SK-N-SH treated with all-trans-retinoic acid at 6 μM for 48 hours (cell line): ENCODE measurements at regions not wholly inside any gene's neighbourhood (a gene's known extent, or its start where the extent isn't known, plus 50 kb on each side); places are given as distances from the start of the nearest gene placed in this dataset.

Experiments
- ATAC-seq: fragments of 200-7000 bp; cut with Tn5 transposase; 3 replicates; pipeline ENCODE4 v1.9.1; 2020; ENCODE audit warnings: mild to moderate bottlenecking, moderate library complexity
- ARNTL ChIP-seq: fragments of 450-650 bp; formaldehyde crosslinking; IDR thresholded peaks from 2 replicates; pipeline ENCODE4 v1.5.0; 2020; ENCODE audit warnings: low read depth, mild to moderate bottlenecking, moderate library complexity, borderline replicate concordance
- CSDC2 ChIP-seq: fragments of 250-450 bp; sonication (Bioruptor Pico); IDR thresholded peaks from 2 replicates; pipeline ENCODE4 v1.5.0; 2020; ENCODE audit warnings: mild to moderate bottlenecking, moderate library complexity
- ESRRG ChIP-seq: fragments of 250-450 bp; sonication (Bioruptor Pico); IDR thresholded peaks from 2 replicates; pipeline ENCODE4 v1.6.1; 2021; ENCODE audit warnings: mild to moderate bottlenecking
- GLIS3 ChIP-seq: fragments of 250-450 bp; sonication (Bioruptor Pico); IDR thresholded peaks from 2 replicates; pipeline ENCODE4 v1.5.0; 2020; ENCODE audit warnings: mild to moderate bottlenecking, moderate library complexity
- ISL1 ChIP-seq: fragments of 250-450 bp; sonication (Bioruptor Pico); IDR thresholded peaks from 2 replicates; pipeline ENCODE4 v2.1.2; 2022; ENCODE audit warnings: mild to moderate bottlenecking, moderate library complexity
- OSR1 ChIP-seq: fragments of 250-450 bp; sonication (Bioruptor Pico); IDR thresholded peaks from 2 replicates; pipeline ENCODE4 v1.8.0; 2022; ENCODE audit warnings: moderate library complexity, mild to moderate bottlenecking, inconsistent platforms
- PPARA ChIP-seq: fragments of 250-450 bp; sonication (Bioruptor Pico); IDR thresholded peaks from 2 replicates; pipeline ENCODE4 v1.5.0; 2020; ENCODE audit warnings: mild to moderate bottlenecking, borderline replicate concordance
- RARB ChIP-seq: fragments of 250-450 bp; sonication (Bioruptor Pico); IDR thresholded peaks from 2 replicates; pipeline ENCODE4 v1.8.0; 2021; ENCODE audit warnings: mild to moderate bottlenecking, moderate library complexity
- SNAI2 ChIP-seq: fragments of 250-450 bp; sonication (Bioruptor Pico); IDR thresholded peaks from 2 replicates; pipeline ENCODE4 v1.5.0; 2020; ENCODE audit warnings: mild to moderate bottlenecking, moderate library complexity
- TCF4 ChIP-seq: fragments of 250-450 bp; sonication (Bioruptor Pico); IDR thresholded peaks from 2 replicates; pipeline ENCODE4 v1.8.0; 2021; ENCODE audit warnings: mild to moderate bottlenecking, moderate library complexity, borderline replicate concordance
- TOX ChIP-seq: fragments of 250-450 bp; sonication (Bioruptor Pico); IDR thresholded peaks from 2 replicates; pipeline ENCODE4 v1.8.0; 2021; ENCODE audit warnings: mild to moderate bottlenecking, moderate library complexity, borderline replicate concordance
- ZC3H10 ChIP-seq: fragments of 250-450 bp; sonication (Bioruptor Pico); IDR thresholded peaks from 2 replicates; pipeline ENCODE4 v1.5.1; 2021; ENCODE audit warnings: mild to moderate bottlenecking, moderate library complexity
- ZFP3 ChIP-seq: fragments of 250-450 bp; sonication (Bioruptor Pico); IDR thresholded peaks from 2 replicates; pipeline ENCODE4 v1.5.0; 2020; ENCODE audit warnings: mild to moderate bottlenecking, moderate library complexity
- ZFP30 ChIP-seq: fragments of 450-650 bp; formaldehyde crosslinking; IDR thresholded peaks from 2 replicates; pipeline ENCODE4 v1.5.0; 2022; ENCODE audit warnings: mild to moderate bottlenecking, moderate library complexity
- ZNF565 ChIP-seq: fragments of 450-650 bp; formaldehyde crosslinking; conservative IDR thresholded peaks from 2 replicates; pipeline ENCODE4 v1.5.0; 2020; ENCODE audit warnings: low read depth, mild to moderate bottlenecking, moderate library complexity
- ZNF8 ChIP-seq: fragments of 450-650 bp; formaldehyde crosslinking; IDR thresholded peaks from 2 replicates; pipeline ENCODE4 v1.5.0; 2020; ENCODE audit warnings: mild to moderate bottlenecking, moderate library complexity
- TF ChIP-seq, protein P1 (sequence below): fragments of 250-450 bp; sonication (Bioruptor Pico); IDR thresholded peaks from 2 replicates; pipeline ENCODE4 v1.8.0; 2021; ENCODE audit warnings: low read depth, mild to moderate bottlenecking, moderate library complexity, borderline replicate concordance
- TF ChIP-seq, protein P2 (sequence below): fragments of 250-450 bp; sonication (Bioruptor Pico); IDR thresholded peaks from 2 replicates; pipeline ENCODE4 v1.8.0; 2020; ENCODE audit warnings: mild to moderate bottlenecking, moderate library complexity, borderline replicate concordance
- TF ChIP-seq, protein P3 (sequence below): fragments of 250-450 bp; sonication (Bioruptor Pico); IDR thresholded peaks from 2 replicates; pipeline ENCODE4 v1.5.1; 2020; ENCODE audit warnings: low read depth, mild to moderate bottlenecking, moderate library complexity
- TF ChIP-seq, protein P4 (sequence below): fragments of 250-450 bp; sonication (Bioruptor Pico); IDR thresholded peaks from 2 replicates; pipeline ENCODE4 v1.5.1; 2021; ENCODE audit warnings: mild to moderate bottlenecking, moderate library complexity
- TF ChIP-seq, protein P5 (sequence below): fragments of 250-450 bp; sonication (Bioruptor Pico); IDR thresholded peaks from 2 replicates; pipeline ENCODE4 v1.5.0; 2020; ENCODE audit warnings: mild to moderate bottlenecking, moderate library complexity

DNA sequence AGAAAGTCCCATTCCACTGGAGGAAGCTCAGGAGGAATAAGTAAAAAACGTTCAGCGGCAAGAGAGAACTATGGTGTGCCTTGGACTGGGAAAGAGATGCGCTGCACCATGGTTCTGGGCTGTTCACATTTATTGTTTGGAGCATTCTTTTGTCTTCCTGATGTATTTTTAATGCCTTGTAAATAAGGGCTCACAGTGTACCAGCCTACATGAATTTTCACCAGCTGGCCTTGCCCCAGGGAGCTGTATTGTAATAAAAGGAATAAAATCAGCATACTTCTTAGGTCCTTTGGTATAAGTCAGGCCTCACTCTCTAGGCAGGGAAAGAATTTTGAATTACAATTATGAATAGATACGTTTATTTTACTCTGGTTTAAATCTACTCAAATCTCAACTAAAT, 1249.6 kb downstream of the CNTNAP5 start:
- no peak for ATAC-seq
- TF ChIP-seq, protein P1, sequence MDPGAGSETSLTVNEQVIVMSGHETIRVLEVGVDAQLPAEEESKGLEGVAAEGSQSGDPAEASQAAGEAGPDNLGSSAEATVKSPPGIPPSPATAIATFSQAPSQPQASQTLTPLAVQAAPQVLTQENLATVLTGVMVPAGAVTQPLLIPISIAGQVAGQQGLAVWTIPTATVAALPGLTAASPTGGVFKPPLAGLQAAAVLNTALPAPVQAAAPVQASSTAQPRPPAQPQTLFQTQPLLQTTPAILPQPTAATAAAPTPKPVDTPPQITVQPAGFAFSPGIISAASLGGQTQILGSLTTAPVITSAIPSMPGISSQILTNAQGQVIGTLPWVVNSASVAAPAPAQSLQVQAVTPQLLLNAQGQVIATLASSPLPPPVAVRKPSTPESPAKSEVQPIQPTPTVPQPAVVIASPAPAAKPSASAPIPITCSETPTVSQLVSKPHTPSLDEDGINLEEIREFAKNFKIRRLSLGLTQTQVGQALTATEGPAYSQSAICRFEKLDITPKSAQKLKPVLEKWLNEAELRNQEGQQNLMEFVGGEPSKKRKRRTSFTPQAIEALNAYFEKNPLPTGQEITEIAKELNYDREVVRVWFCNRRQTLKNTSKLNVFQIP (CRISPR knock-in tag): no peak
- TF ChIP-seq ESRRG (no peak), ZNF8 (CRISPR knock-in tag) (no peak), SNAI2 (no peak), OSR1 (CRISPR knock-in tag) (no peak), GLIS3 (CRISPR knock-in tag) (no peak), ZC3H10 (CRISPR knock-in tag) (no peak), TCF4 (CRISPR knock-in tag) (no peak), ZNF565 (CRISPR knock-in tag) (no peak), PPARA (CRISPR knock-in tag) (no peak), ZFP3 (CRISPR knock-in tag) (no peak), CSDC2 (no peak)
- TF ChIP-seq, protein P2, sequence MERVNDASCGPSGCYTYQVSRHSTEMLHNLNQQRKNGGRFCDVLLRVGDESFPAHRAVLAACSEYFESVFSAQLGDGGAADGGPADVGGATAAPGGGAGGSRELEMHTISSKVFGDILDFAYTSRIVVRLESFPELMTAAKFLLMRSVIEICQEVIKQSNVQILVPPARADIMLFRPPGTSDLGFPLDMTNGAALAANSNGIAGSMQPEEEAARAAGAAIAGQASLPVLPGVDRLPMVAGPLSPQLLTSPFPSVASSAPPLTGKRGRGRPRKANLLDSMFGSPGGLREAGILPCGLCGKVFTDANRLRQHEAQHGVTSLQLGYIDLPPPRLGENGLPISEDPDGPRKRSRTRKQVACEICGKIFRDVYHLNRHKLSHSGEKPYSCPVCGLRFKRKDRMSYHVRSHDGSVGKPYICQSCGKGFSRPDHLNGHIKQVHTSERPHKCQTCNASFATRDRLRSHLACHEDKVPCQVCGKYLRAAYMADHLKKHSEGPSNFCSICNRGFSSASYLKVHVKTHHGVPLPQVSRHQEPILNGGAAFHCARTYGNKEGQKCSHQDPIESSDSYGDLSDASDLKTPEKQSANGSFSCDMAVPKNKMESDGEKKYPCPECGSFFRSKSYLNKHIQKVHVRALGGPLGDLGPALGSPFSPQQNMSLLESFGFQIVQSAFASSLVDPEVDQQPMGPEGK (CRISPR knock-in tag): no peak
- TF ChIP-seq, protein P3, sequence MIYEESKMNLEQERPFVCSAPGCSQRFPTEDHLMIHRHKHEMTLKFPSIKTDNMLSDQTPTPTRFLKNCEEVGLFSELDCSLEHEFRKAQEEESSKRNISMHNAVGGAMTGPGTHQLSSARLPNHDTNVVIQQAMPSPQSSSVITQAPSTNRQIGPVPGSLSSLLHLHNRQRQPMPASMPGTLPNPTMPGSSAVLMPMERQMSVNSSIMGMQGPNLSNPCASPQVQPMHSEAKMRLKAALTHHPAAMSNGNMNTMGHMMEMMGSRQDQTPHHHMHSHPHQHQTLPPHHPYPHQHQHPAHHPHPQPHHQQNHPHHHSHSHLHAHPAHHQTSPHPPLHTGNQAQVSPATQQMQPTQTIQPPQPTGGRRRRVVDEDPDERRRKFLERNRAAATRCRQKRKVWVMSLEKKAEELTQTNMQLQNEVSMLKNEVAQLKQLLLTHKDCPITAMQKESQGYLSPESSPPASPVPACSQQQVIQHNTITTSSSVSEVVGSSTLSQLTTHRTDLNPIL: no peak
- TF ChIP-seq, all 23 proteins: peak for 0

DNA sequence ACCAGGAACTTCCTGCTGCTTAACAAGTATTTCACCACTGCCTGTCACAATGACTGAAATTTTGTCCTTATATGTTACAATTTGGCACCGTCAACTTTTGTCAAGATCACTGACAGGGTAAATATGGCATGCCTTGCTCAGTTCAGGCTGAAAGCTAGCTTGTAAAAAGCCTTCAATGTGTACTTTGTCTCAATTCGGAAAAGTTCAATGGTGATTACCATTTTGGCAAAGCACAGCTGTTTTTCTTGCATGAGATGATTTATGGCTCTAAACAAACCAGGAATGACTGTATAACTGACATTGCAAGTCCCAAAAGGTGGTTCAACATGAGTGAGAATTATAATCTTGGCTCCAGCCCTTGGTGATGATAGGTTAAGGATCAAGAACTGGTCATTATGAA, 1255.2 kb downstream of the CNTNAP5 start:
- ATAC-seq: no peak
- TF ChIP-seq SNAI2 (no peak), TOX (CRISPR knock-in tag) (no peak), ZFP30 (CRISPR knock-in tag) (no peak), ZFP3 (CRISPR knock-in tag) (no peak), ISL1 (CRISPR knock-in tag) (no peak), ZC3H10 (CRISPR knock-in tag) (no peak), CSDC2 (no peak), ZNF565 (CRISPR knock-in tag) (no peak), TCF4 (CRISPR knock-in tag) (no peak), OSR1 (CRISPR knock-in tag) (no peak), ARNTL (CRISPR knock-in tag) (no peak), RARB (CRISPR knock-in tag) (no peak), GLIS3 (CRISPR knock-in tag) (no peak)
- TF ChIP-seq, protein P1 (CRISPR knock-in tag): no peak
- TF ChIP-seq, protein P4, sequence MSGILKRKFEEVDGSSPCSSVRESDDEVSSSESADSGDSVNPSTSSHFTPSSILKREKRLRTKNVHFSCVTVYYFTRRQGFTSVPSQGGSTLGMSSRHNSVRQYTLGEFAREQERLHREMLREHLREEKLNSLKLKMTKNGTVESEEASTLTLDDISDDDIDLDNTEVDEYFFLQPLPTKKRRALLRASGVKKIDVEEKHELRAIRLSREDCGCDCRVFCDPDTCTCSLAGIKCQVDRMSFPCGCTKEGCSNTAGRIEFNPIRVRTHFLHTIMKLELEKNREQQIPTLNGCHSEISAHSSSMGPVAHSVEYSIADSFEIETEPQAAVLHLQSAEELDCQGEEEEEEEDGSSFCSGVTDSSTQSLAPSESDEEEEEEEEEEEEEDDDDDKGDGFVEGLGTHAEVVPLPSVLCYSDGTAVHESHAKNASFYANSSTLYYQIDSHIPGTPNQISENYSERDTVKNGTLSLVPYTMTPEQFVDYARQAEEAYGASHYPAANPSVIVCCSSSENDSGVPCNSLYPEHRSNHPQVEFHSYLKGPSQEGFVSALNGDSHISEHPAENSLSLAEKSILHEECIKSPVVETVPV (CRISPR knock-in tag): no peak

DNA sequence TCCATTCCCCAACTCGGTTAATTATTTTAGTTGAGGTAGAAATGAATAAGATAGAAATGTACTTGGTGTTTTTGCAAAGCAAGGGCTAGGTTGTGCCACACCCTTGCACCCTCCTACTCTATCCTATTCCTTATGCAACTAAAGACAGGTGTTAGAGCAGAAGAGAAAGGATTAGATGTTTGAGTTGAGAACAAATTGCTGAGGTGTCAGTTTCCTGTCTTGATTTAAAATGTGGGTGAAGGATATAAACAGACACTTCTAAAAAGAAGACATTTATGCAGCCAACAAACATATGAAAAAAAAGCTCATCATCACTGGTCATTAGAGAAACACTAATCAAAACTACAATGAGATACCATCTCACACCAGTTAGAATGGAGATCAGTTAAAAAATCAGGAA, 1256.2 kb downstream of the CNTNAP5 start:
- ATAC-seq: no peak
- TF ChIP-seq, protein P4 (CRISPR knock-in tag): no peak
- TF ChIP-seq, protein P5, sequence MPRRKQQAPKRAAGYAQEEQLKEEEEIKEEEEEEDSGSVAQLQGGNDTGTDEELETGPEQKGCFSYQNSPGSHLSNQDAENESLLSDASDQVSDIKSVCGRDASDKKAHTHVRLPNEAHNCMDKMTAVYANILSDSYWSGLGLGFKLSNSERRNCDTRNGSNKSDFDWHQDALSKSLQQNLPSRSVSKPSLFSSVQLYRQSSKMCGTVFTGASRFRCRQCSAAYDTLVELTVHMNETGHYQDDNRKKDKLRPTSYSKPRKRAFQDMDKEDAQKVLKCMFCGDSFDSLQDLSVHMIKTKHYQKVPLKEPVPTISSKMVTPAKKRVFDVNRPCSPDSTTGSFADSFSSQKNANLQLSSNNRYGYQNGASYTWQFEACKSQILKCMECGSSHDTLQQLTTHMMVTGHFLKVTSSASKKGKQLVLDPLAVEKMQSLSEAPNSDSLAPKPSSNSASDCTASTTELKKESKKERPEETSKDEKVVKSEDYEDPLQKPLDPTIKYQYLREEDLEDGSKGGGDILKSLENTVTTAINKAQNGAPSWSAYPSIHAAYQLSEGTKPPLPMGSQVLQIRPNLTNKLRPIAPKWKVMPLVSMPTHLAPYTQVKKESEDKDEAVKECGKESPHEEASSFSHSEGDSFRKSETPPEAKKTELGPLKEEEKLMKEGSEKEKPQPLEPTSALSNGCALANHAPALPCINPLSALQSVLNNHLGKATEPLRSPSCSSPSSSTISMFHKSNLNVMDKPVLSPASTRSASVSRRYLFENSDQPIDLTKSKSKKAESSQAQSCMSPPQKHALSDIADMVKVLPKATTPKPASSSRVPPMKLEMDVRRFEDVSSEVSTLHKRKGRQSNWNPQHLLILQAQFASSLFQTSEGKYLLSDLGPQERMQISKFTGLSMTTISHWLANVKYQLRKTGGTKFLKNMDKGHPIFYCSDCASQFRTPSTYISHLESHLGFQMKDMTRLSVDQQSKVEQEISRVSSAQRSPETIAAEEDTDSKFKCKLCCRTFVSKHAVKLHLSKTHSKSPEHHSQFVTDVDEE (CRISPR knock-in tag): no peak
- no peak for TF ChIP-seq ISL1 (CRISPR knock-in tag)
- TF ChIP-seq ZFP30 (CRISPR knock-in tag): no peak
- TF ChIP-seq, protein P2 (CRISPR knock-in tag): no peak
- TF ChIP-seq TCF4 (CRISPR knock-in tag): no peak
- TF ChIP-seq RARB (CRISPR knock-in tag): no peak
- TF ChIP-seq, protein P3: no peak
- no peak for TF ChIP-seq SNAI2
- TF ChIP-seq ZC3H10 (CRISPR knock-in tag): no peak
